Neural cell (in vitro differentiated cells): ENCODE measurements at regions not wholly inside any gene's neighbourhood (a gene's known extent, or its start where the extent isn't known, plus 50 kb on each side); places are given as distances from the start of the nearest gene placed in this dataset.

Experiments used
- H2AFZ ChIP-seq: fragments of 200-600, 300-800 bp; sonication (generic), shearing (Covaris generic); 2 replicates; pipeline ENCODE4 v1.6.0; 2014; ENCODE audit warnings: low read depth, mild to moderate bottlenecking, antibody characterized with exemption, low read length, moderate library complexity
- H3F3A ChIP-seq: fragments of 200-600 bp; shearing (Covaris generic); 2 replicates; pipeline ENCODE4 v1.6.1; 2016; ENCODE audit warnings: mild to moderate bottlenecking, moderate library complexity, mixed read lengths, antibody characterized with exemption, low read length; ENCODE audit not compliant: insufficient read depth, poor library complexity, severe bottlenecking
- H3K27ac ChIP-seq: fragments of 200-600, 300-800 bp; sonication (generic), shearing (Covaris generic); 2 replicates; pipeline ENCODE4 v1.5.1; 2014; ENCODE audit warnings: mild to moderate bottlenecking, low read length, moderate library complexity
- H3K27me3 ChIP-seq: fragments of 300-800, 200-600 bp; sonication (generic), shearing (Covaris generic); 2 replicates; pipeline ENCODE4 v1.6.0; 2014; ENCODE audit warnings: mild to moderate bottlenecking, low read depth, low read length, moderate library complexity; ENCODE audit not compliant: insufficient read depth
- H3K36me3 ChIP-seq: fragments of 300-800, 200-600 bp; sonication (generic), shearing (Covaris generic); 2 replicates; pipeline ENCODE4 v1.5.1; 2014; ENCODE audit warnings: mild to moderate bottlenecking, antibody characterized with exemption, low read length, moderate library complexity; ENCODE audit not compliant: insufficient read depth
- H3K4me2 ChIP-seq: fragments of 300-800, 200-600 bp; sonication (generic), shearing (Covaris generic); 2 replicates; pipeline ENCODE4 v1.6.0; 2014; ENCODE audit warnings: mild to moderate bottlenecking, low read length
- H3K4me3 ChIP-seq: fragments of 300-800, 200-600 bp; sonication (generic), shearing (Covaris generic); 2 replicates; pipeline ENCODE4 v1.5.1; 2014; ENCODE audit warnings: mild to moderate bottlenecking, low read length, moderate library complexity
- H3K79me2 ChIP-seq: fragments of 200-600 bp; shearing (Covaris generic); replicated peaks from 2 replicates; pipeline ENCODE4 v1.6.0; 2014; ENCODE audit warnings: mild to moderate bottlenecking, low read length, moderate library complexity; ENCODE audit not compliant: insufficient read depth
- H3K9ac ChIP-seq: fragments of 300-800, 200-600 bp; sonication (generic), shearing (Covaris generic); 2 replicates; pipeline ENCODE4 v1.6.1; 2016; ENCODE audit warnings: mild to moderate bottlenecking, low read length, mixed read lengths
- H3K9me2 ChIP-seq: fragments of 200-600 bp; shearing (Covaris generic); 2 replicates; pipeline ENCODE4 v1.6.1; 2016; ENCODE audit warnings: mild to moderate bottlenecking, low read length, mixed read lengths; ENCODE audit not compliant: insufficient read depth
- H3K9me3 ChIP-seq: fragments of 200-600, 300-800 bp; sonication (generic), shearing (Covaris generic); 2 replicates; pipeline ENCODE4 v1.6.1; 2016; ENCODE audit warnings: mild to moderate bottlenecking, mixed run types, low read length, moderate library complexity, mixed read lengths
- H4K20me1 ChIP-seq: fragments of 200-600 bp; shearing (Covaris generic); 2 replicates; pipeline ENCODE4 v1.6.1; 2016; ENCODE audit warnings: mild to moderate bottlenecking, mixed run types; ENCODE audit not compliant: insufficient read depth
- EP300 ChIP-seq: fragments of 450-650 bp; conservative IDR thresholded peaks from 2 replicates; pipeline ENCODE4 v1.6.1; 2014; ENCODE audit warnings: antibody characterized with exemption, mild to moderate bottlenecking, moderate library complexity; ENCODE audit not compliant: poor library complexity, severe bottlenecking
- EZH2 ChIP-seq: fragments of 200-600, 300-800 bp; shearing (Covaris generic), sonication (generic); IDR thresholded peaks from 2 replicates; pipeline ENCODE4 v1.6.1; 2014; ENCODE audit warnings: antibody characterized with exemption, low read length, borderline replicate concordance, mild to moderate bottlenecking; ENCODE audit not compliant: insufficient read depth, poor library complexity, severe bottlenecking
- MXI1 ChIP-seq: fragments of 450-650 bp; conservative IDR thresholded peaks from 2 replicates; pipeline ENCODE4 v1.6.1; 2014; ENCODE audit warnings: antibody characterized with exemption, mild to moderate bottlenecking; ENCODE audit not compliant: poor library complexity, severe bottlenecking
- POLR2AphosphoS5 ChIP-seq: IDR thresholded peaks from 2 replicates; pipeline ENCODE4 v1.6.1; 2012
- RAD21 ChIP-seq: fragments of 450-650 bp; conservative IDR thresholded peaks from 2 replicates; pipeline ENCODE4 v1.6.1; 2014; ENCODE audit warnings: antibody characterized with exemption, mild to moderate bottlenecking, moderate library complexity
- SMC3 ChIP-seq: fragments of 450-650 bp; conservative IDR thresholded peaks from 2 replicates; pipeline ENCODE4 v1.6.1; 2014; ENCODE audit warnings: antibody characterized with exemption, mild to moderate bottlenecking, moderate library complexity; ENCODE audit not compliant: poor library complexity
- TAF1 ChIP-seq: IDR thresholded peaks from 2 replicates; pipeline ENCODE4 v1.6.1; 2012; ENCODE audit warnings: low read depth
- TF ChIP-seq, protein P1 (sequence below): IDR thresholded peaks from 2 replicates; pipeline ENCODE4 v1.6.1; 2012; ENCODE audit warnings: borderline replicate concordance
- TF ChIP-seq, protein P2 (sequence below): fragments of 450-650 bp; IDR thresholded peaks from 2 replicates; pipeline ENCODE4 v1.5.1; 2014; ENCODE audit warnings: antibody characterized with exemption, mild to moderate bottlenecking, moderate library complexity; ENCODE audit not compliant: poor library complexity, severe bottlenecking

DNA sequence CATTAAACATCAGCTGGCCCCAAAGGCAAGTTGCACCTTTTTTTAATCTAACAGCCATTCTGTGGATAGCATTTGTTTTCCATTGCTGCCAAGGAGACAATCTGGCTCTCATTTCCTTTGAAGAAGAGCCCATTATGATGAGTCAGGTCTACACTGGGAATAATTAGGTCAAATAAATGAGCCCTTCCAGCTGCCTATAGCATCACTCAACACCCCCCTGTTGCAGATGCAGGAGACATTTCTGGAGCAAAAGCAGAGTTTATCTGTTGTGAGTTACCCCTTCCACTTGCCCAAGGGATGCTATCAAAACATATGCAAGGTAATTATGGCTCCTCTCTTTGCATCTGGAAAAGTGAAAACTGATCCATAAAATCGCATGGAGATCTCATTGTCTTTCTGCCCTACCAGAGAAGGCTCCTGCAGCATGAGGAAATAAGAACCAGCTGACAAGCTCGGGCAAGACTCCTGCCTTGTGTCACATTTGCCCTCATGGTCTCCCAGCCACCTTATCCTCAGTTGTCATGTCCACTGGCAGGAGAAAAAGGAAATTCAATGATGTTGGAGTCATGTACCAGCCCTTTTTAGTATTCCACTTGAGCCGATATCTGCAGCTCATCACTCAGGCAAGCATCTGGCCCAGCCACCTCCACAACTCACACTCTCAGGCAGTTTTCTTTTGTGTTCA is 135.9 kb downstream of the SLC30A10 start:
- Histone ChIP-seq H3K9ac (no peak overlapping the region), H3K27ac (no peak overlapping the region)

DNA sequence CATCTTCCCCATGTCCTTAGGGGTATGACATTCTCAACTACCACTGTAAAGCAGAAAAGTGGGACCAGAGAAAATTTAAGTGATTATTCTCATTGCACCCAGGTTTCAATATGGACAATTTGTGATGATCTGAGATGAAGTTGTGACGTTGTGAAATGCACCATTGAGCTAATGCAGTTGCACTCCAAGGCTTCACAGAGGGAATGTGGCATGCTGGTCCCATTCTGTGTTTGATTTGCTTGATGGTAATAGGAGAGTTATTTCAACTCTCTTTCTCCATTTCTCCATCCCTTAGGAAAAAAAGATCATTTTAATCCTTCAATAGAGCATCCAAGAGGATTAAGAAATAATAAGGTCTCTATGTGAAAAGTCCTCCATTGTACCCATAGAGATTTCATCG is 136.6 kb downstream of the SLC30A10 start:
- no peaks in the 10 kb centered on the region for H4K20me1 ChIP-seq
- H3K9me2 ChIP-seq = no peaks in the 10 kb centered on the region
- no peak overlapping the region for H3K4me3 ChIP-seq
- no peak overlapping the region for H2AFZ ChIP-seq
- H3K79me2 ChIP-seq = no peaks in the 10 kb centered on the region
- H3K36me3 ChIP-seq = no peaks in the 10 kb centered on the region
- no peak overlapping the region for H3K9ac ChIP-seq
- no peaks in the 10 kb centered on the region for H3F3A ChIP-seq
- TF ChIP-seq, protein P1, sequence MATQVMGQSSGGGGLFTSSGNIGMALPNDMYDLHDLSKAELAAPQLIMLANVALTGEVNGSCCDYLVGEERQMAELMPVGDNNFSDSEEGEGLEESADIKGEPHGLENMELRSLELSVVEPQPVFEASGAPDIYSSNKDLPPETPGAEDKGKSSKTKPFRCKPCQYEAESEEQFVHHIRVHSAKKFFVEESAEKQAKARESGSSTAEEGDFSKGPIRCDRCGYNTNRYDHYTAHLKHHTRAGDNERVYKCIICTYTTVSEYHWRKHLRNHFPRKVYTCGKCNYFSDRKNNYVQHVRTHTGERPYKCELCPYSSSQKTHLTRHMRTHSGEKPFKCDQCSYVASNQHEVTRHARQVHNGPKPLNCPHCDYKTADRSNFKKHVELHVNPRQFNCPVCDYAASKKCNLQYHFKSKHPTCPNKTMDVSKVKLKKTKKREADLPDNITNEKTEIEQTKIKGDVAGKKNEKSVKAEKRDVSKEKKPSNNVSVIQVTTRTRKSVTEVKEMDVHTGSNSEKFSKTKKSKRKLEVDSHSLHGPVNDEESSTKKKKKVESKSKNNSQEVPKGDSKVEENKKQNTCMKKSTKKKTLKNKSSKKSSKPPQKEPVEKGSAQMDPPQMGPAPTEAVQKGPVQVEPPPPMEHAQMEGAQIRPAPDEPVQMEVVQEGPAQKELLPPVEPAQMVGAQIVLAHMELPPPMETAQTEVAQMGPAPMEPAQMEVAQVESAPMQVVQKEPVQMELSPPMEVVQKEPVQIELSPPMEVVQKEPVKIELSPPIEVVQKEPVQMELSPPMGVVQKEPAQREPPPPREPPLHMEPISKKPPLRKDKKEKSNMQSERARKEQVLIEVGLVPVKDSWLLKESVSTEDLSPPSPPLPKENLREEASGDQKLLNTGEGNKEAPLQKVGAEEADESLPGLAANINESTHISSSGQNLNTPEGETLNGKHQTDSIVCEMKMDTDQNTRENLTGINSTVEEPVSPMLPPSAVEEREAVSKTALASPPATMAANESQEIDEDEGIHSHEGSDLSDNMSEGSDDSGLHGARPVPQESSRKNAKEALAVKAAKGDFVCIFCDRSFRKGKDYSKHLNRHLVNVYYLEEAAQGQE = no peak
- TF ChIP-seq POLR2AphosphoS5 = no peak
- no peak for TF ChIP-seq EP300
- TF ChIP-seq EZH2 = no peak
- no peak for TF ChIP-seq TAF1
- TF ChIP-seq, protein P2, sequence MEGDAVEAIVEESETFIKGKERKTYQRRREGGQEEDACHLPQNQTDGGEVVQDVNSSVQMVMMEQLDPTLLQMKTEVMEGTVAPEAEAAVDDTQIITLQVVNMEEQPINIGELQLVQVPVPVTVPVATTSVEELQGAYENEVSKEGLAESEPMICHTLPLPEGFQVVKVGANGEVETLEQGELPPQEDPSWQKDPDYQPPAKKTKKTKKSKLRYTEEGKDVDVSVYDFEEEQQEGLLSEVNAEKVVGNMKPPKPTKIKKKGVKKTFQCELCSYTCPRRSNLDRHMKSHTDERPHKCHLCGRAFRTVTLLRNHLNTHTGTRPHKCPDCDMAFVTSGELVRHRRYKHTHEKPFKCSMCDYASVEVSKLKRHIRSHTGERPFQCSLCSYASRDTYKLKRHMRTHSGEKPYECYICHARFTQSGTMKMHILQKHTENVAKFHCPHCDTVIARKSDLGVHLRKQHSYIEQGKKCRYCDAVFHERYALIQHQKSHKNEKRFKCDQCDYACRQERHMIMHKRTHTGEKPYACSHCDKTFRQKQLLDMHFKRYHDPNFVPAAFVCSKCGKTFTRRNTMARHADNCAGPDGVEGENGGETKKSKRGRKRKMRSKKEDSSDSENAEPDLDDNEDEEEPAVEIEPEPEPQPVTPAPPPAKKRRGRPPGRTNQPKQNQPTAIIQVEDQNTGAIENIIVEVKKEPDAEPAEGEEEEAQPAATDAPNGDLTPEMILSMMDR = no peak
- TF ChIP-seq MXI1 = no peak
- TF ChIP-seq SMC3 = no peak
- no peak for TF ChIP-seq RAD21
- H3K27ac ChIP-seq = no peak overlapping the region
- H3K27me3 ChIP-seq = no peaks in the 10 kb centered on the region
- H3K9me3 ChIP-seq = no peaks in the 10 kb centered on the region
- no peak overlapping the region for H3K4me2 ChIP-seq

More for the DNA sequence above, 135.9 kb downstream of the SLC30A10 start:
- Histone ChIP-seq H3K4me3 (no peak overlapping the region), H4K20me1 (no peaks in the 10 kb centered on the region), H3K27me3 (no peaks in the 10 kb centered on the region), H3K9me3 (no peaks in the 10 kb centered on the region), H3K36me3 (no peaks in the 10 kb centered on the region), H2AFZ (no peak overlapping the region), H3K4me2 (no peak overlapping the region), H3K9me2 (no peaks in the 10 kb centered on the region), H3K79me2 (no peaks in the 10 kb centered on the region), H3F3A (no peaks in the 10 kb centered on the region)
- TF ChIP-seq TAF1 (no peak), RAD21 (no peak), SMC3 (no peak), EZH2 (no peak), EP300 (no peak), MXI1 (no peak), POLR2AphosphoS5 (no peak)
- TF ChIP-seq, protein P2 = no peak
- TF ChIP-seq, protein P1 = no peak
